Amniotic stem cell (primary cell): ENCODE measurements at regions not wholly inside any gene's neighbourhood (a gene's known extent, or its start where the extent isn't known, plus 50 kb on each side); places are given as distances from the start of the nearest gene placed in this dataset.
"Not testable (repeated sequence)": the region's sequence is repeated elsewhere in the genome, so short reads cannot be mapped to it uniquely, and the experiment has no call there.

Source experiments
- DNase-seq: peaks from one replicate; lab custom pipeline; 2025; lab: John Stamatoyannopoulos, UW

DNA sequence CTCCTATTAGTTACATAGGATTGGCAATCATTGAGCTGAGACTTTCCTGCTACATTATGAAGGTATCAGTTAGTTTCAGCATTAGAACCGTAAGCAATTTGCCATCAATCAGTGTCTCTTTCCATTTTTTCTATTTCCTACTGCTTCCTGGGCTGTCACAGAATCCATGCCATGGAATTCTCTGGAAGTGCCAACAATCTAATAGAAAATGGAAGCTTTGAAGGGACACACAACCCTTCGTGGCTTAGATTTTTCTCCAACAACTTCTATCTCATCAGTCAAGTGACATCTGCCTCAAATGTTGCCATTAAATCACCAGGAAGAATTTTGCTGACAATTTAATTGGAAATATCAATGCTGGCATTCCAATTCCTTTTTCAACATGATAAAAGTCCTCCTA, 183.5 kb upstream of the PARD3B start:
- DNase-seq = no peak

GRCh38 chr2:204362581-204362980, 182.7 kb upstream of the PARD3B start:
- no peak for DNase-seq

DNA sequence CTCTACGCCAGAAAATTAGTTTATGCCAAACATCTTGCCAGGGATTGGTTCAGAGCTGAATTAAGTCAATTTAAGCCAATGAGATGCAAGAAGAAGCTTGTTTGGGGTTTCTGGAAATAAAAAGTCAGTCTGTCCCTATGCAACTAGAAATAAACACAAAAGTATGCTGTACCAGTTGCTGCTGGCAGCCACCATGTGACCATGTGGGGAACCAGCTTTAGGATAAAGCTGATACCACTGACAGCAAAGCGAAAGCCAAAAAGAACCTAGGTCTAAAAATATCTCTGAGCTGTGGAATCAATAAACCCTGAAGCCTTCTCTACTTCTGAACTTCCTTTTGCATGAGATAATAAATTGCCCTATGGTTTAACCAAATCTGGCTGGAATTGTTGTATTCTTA, 181.8 kb upstream of the PARD3B start:
- DNase-seq = no peak

- DNase-seq = no peak
These were observed 180.3 kb upstream of the PARD3B start for GRCh38 chr2:204364860-204365535.

DNA sequence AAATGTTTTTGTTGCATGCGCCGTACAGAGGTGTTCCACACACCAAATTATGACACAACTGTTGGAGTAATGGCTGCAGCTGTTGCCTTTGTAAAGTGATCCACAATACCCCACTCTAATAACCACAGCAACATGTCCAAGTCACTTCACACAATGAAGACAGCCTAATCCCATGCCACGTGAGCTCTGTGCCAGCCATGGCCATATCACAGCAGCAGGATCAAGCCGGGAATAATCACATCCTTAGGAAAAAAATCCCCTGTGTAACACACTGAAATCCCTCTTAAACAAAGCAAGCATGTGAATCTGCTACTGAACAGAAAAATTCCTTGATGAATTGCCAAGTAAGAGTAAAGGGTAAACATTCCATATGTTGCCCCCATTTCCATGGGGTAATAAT, 179.5 kb upstream of the PARD3B start:
- DNase-seq = no peak

GRCh38 chr2:204367466-204367865, 177.8 kb upstream of the PARD3B start:
- DNase-seq = no peak

GRCh38 chr2:204370172-204370718, 175.0 kb upstream of the PARD3B start:
- DNase-seq = no peak

DNA sequence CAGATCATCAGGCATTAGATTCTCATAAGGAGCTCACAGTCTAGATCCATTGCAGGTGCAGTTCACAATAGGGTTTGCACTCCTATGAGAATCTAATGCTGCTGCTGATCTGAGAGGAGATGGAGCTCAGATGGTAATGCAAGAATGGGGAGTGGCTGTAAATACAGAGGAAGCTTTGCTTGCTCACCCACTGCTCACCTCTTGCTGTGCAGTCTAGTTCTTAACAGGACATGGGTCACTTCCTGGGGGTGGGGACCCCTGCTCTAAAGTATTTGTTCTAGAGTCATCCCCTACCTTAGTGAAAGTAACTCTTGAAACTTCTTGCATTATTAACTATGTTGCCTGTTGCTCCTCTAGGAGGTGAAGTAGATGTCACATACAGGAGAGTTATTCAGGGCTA, 171.3 kb upstream of the PARD3B start:
- no peak for DNase-seq

GRCh38 chr2:204380141-204380881, 165.0 kb upstream of the PARD3B start:
- no peak for DNase-seq

- no peak for DNase-seq
These were observed 158.6 kb upstream of the PARD3B start for GRCh38 chr2:204386668-204387067.

- no peak for DNase-seq
These were observed 156.2 kb upstream of the PARD3B start for GRCh38 chr2:204389120-204389519.

GRCh38 chr2:204389856-204390255, 155.4 kb upstream of the PARD3B start:
- no peak for DNase-seq

DNA sequence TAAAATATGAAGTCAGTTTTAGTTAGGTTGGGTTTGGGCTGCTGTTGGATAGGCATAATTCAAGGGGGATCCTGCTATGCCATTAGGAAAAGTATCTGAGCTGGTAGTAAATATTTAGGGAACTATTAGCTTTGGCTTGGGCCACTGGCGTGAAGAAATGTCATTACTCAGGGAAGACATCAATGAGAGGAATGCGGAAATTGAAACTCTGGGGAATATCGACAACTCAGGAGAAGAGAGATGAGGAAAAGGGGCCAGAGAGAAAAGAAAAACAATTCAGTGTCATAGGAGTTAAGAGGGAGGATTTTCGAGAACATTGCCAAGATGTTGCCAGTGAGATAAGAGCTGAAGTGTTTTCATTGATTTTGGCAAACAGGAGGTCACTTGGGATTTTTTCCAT, 149.7 kb upstream of the PARD3B start:
- DNase-seq = no peak

DNA sequence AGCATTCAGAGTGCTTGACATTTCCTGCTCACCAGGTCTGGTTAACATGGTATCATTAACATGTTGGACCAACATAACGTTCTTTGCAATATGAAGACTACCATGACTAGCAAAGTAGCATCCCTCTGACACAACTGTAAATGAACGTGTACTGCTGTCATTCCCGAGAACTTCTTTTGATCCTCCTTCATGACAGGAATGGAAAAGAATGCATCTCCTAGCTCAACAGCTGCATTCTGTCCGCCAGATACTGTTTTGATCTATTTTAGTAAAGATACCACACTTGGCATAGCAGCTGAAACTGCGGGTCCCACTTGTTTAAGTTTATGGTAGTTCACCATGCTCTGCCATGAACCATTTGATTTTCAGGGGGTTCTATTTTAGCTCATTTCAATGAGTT, 144.2 kb upstream of the PARD3B start:
- no peak for DNase-seq

DNA sequence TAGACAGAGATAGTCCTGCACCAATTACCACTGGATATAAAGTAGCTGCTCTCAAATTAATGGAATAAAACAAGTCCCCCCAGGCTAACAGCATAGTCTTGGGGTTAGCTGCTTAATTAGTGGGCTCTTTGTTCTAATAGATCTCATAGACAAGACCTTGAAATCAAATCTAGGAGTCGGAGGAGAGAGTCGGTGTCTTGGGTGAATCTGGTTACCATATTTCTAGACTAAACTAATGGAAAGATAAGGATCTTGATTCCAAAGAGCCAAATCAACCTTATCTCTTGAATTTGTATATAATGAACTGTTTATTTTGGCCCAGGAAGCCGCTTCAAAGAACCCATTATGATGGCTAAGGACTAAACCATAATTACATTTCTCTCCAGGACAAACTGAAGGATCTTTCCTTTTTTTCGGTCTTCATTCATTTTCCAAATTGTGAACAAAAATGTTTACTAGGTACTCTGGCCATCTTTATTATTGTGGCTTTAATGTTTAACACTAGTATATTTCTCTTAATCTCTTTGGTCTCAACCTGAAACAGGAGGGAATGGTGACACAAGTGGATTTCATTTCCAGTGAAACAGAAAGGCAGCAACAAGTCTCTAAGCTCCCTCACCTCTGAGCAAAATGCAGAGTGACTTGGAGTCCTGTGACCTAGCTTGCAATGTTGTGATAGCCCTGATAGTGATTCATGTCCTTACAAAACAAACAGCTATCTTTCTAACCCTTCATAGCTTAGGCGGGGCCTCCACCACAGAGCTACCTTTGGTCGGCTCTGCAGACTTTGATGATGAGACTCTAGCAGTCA, 137.9 kb upstream of the PARD3B start:
- no peak for DNase-seq

- DNase-seq = not testable (repeated sequence)
These were observed 132.5 kb upstream of the PARD3B start for GRCh38 chr2:204412782-204413181.

GRCh38 chr2:204415406-204416181, 129.7 kb upstream of the PARD3B start:
- DNase-seq = no peak

DNA sequence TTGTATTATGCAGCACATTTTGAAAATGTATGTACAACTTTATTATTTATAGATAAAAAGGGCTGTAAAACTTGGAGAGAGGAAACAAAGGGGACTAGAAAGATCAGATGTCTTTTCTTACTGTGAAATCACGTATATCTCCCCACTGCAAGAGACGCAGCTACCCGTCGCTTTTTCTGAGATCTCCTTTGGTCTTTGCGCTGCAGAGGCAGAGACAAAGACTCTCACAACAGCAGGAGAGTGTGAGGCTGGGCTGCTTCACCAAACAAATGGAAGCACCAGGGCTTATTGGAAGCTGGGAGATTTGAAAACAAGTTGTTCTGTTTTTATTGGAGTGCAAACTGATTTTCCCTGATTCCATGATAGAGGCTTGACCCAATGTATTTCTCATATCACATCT, 129.0 kb upstream of the PARD3B start:
- no peak for DNase-seq

- DNase-seq = no peak
These were observed 119.5 kb upstream of the PARD3B start for GRCh38 chr2:204425821-204426220.

- no peak for DNase-seq
These were observed 116.6 kb upstream of the PARD3B start for GRCh38 chr2:204428675-204429074.

DNA sequence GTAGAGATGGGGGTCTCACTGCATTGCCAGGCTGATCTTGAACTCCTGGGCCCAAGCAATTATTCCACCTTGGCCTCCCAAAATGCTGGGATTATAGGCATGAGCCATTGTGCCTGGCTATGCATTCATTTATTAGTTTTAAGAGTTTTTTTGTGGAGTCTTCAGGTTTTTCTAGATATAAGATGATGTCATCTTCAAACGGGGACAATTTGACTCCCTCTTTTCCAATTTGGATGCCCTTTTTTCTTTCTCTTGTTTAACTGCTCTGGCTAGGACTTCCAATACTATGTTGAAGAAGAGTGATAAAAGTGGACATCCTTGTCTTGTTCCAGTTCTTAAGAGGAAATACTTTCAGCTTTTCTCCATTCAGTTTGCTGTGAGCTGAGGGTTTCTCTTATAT, 113.7 kb upstream of the PARD3B start:
- DNase-seq = no peak

GRCh38 chr2:204432196-204432595, 113.1 kb upstream of the PARD3B start:
- DNase-seq = no peak
